Common myeloid progenitor, CD34-positive (primary cell): ENCODE measurements at regions not wholly inside any gene's neighbourhood (a gene's known extent, or its start where the extent isn't known, plus 50 kb on each side); places are given as distances from the start of the nearest gene placed in this dataset.
A peak's percentile ranks its signal among the peaks of the same experiment; 100 is the strongest.

Experiments
- CTCF ChIA-PET: fragments of 350-600 bp; sonication (Branson Sonifier 250); formaldehyde crosslinking; loops from one replicate; lab custom pipeline; 2021; ENCODE audit warnings: antibody characterized with exemption; lab: Charles Lee
- POLR2A ChIA-PET: fragments of 350-600 bp; sonication (Branson Sonifier 250); formaldehyde crosslinking; loops from one replicate; lab custom pipeline; 2021; ENCODE audit warnings: antibody characterized with exemption; lab: Charles Lee
- DNase-seq, 3 donors: peaks; one replicate each; pipeline versions ENCODE4 v3.0.0 to v3.0.0-alpha.2; 2013
- H3K27ac ChIP-seq, 2 experiments: 1 replicate in 1 of 2; 2 replicates in 1 of 2; pipeline ENCODE4 v1.7.0; 2013; ENCODE audit warnings: inconsistent platforms in 2 of 2, low read length in 2 of 2, mild to moderate bottlenecking in 2 of 2, low read depth in 1 of 2, moderate library complexity in 1 of 2; ENCODE audit not compliant: severe bottlenecking in 2 of 2, insufficient read depth in 1 of 2, poor library complexity in 1 of 2
- H3K27me3 ChIP-seq, 5 experiments: replicated peaks in 2 of 5; 1 replicate in 3 of 5; 2 replicates in 2 of 5; pipeline versions ENCODE4 v1.6.1 to v1.7.0; 2013; ENCODE audit warnings: low read length in 4 of 5, mild to moderate bottlenecking in 2 of 5, moderate library complexity in 2 of 5, inconsistent platforms in 1 of 5; ENCODE audit not compliant: insufficient read depth in 5 of 5, control insufficient read depth in 4 of 5
- H3K36me3 ChIP-seq, 4 experiments: 1 replicate in 2 of 4; 2 replicates in 2 of 4; pipeline versions ENCODE4 v1.6.1 to v1.7.0; 2013; ENCODE audit warnings: low read length in 3 of 4, control low read depth in 1 of 4, mild to moderate bottlenecking in 1 of 4; ENCODE audit not compliant: control insufficient read depth in 4 of 4, insufficient read depth in 4 of 4
- H3K4me1 ChIP-seq, 4 experiments: 1 replicate in 3 of 4; 2 replicates in 1 of 4; pipeline versions ENCODE4 v1.6.1 to v1.7.1; 2013; ENCODE audit warnings: low read length in 3 of 4, mild to moderate bottlenecking in 3 of 4, control low read depth in 1 of 4, inconsistent platforms in 1 of 4, moderate library complexity in 1 of 4; ENCODE audit not compliant: control insufficient read depth in 4 of 4, insufficient read depth in 4 of 4; ENCODE audit errors: control extremely low read depth in 1 of 4
- H3K4me3 ChIP-seq, 7 experiments: 1 replicate in 4 of 7; 2 replicates in 3 of 7; pipeline versions ENCODE4 v1.5.1 to v1.7.0; 2013; ENCODE audit warnings: mild to moderate bottlenecking in 7 of 7, low read length in 6 of 7, moderate library complexity in 6 of 7, inconsistent platforms in 2 of 7, low read depth in 2 of 7, control low read depth in 1 of 7; ENCODE audit not compliant: insufficient read depth in 4 of 7, control insufficient read depth in 1 of 7; ENCODE audit errors: extremely low read depth in 1 of 7
- H3K9me3 ChIP-seq, 5 experiments: 1 replicate in 4 of 5; 2 replicates in 1 of 5; pipeline versions ENCODE4 v1.6.1 to v1.7.1; 2013; ENCODE audit warnings: low read length in 4 of 5, mild to moderate bottlenecking in 2 of 5, inconsistent platforms in 1 of 5, low read depth in 1 of 5, moderate library complexity in 1 of 5; ENCODE audit not compliant: control insufficient read depth in 4 of 5, insufficient read depth in 2 of 5; ENCODE audit errors: control extremely low read depth in 1 of 5
- WGBS: methylation state at CpG from one replicate; pipeline ENCODE4 v1.1.5; 2013; ENCODE audit not compliant: insufficient coverage; 5-methylcytosine and 5-hydroxymethylcytosine counted together

DNA sequence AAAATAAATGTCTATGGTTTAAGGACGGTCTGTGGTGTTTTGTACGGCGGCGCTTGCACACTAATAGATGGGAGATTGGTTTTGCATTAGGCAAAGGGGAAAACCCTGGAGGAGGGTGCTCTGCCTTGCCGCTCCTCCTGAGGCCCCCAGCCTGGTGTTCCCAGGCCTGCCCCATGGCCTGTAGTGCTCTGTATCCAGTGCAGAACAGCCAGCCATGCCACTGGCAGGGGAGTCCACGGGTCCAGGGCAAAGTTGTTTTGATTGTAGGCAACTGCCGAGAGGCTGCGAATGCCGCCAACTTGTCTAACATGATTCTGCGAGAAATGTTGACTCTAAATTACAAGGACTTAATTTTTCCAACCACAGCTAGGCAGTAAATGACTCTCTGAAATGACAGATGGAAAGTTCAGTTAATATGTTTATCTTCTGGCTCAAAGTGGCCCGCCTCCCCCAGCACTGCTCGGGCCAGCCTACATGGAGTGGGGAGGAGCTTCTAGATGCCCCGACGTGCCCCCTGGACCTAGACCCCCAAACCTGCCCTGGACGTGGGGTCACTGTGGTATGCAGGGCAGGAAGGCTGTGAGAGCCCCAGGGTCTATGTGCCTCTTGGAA is 104.6 kb upstream of the GDF10 start:
- Histone ChIP-seq H3K27me3 (no peaks in the 10 kb centered on the region), H3K9me3 (no peaks in the 10 kb centered on the region), H3K4me1 (peaks cover 0 to 11% (median 0%) of the 10 kb centered on the region in 4 experiments), H3K36me3 (no peaks in the 10 kb centered on the region), H3K4me3 (no peak overlapping the region), H3K27ac (no peak overlapping the region)
- DNase-seq, result peak in 2 of 3 donors; percentile 17 to 44
- ChIA-PET POLR2A (no interaction called here), CTCF (no interaction called here)
- 92% methylated on average over 10 of the region's 15 CpGs for WGBS

DNA sequence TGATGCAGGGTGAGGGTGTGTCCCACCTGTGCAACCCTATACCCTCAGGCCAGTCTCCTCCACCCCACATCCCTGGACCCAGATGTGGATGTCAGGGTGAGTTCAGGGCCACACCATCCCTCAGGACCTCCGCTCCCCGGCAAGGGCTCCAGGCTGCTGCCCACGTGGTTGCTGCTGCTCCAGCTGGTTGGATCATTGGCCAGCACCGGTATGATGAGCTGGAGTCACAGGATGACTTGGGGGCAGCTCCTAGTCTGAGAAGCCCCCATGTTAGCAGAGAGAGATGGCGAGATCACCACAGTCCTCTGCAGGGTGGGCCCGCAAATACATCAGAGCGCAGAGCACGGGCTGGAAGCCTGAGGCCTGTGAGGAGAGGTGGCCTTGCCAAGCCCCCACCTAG is 103.3 kb upstream of the GDF10 start:
- Histone ChIP-seq H3K27me3 (no peaks in the 10 kb centered on the region), H3K27ac (no peak overlapping the region), H3K4me1 (peaks cover 0 to 11% (median 0%) of the 10 kb centered on the region in 4 experiments), H3K9me3 (peaks cover 0 to 6% (median under 1%) of the 10 kb centered on the region in 5 experiments), H3K36me3 (no peaks in the 10 kb centered on the region), H3K4me3 (no peak overlapping the region)
- POLR2A ChIA-PET, result no interaction called here
- 95% methylated on average over 8 of the region's 8 CpGs for WGBS
- no peak for DNase-seq
- CTCF ChIA-PET, result no interaction called here

DNA sequence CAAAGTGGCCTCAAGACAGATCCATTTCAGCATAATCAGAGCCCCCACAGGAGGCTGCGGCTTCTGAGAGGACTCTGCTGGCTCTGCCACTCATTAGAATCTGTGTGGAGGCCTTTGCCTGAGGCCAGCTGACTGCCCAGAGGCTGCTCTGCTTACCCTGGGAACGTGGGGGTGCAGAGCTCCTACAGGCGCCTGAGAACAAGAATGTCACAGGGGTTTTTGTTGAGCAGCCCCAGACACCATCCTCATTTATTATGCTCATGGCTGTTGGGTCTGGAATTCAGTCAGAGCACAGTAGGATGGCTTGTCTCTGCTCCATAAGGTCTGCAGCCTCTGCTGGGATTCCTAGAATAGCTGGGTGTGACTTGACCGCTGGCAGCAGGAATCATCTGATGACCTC is 101.8 kb upstream of the GDF10 start:
- DNase-seq, result no peak
- CTCF ChIA-PET, result no interaction called here
- no peak overlapping the region for H3K4me3 ChIP-seq
- peaks cover 0 to 11% (median 0%) of the 10 kb centered on the region in 4 experiments for H3K4me1 ChIP-seq
- WGBS, result 100% methylated on average over 4 of the region's 4 CpGs
- no peaks in the 10 kb centered on the region for H3K27me3 ChIP-seq
- POLR2A ChIA-PET, result no interaction called here
- no peaks in the 10 kb centered on the region for H3K36me3 ChIP-seq
- peaks cover 0 to 6% (median 3%) of the 10 kb centered on the region in 5 experiments for H3K9me3 ChIP-seq
- no peak overlapping the region for H3K27ac ChIP-seq

DNA sequence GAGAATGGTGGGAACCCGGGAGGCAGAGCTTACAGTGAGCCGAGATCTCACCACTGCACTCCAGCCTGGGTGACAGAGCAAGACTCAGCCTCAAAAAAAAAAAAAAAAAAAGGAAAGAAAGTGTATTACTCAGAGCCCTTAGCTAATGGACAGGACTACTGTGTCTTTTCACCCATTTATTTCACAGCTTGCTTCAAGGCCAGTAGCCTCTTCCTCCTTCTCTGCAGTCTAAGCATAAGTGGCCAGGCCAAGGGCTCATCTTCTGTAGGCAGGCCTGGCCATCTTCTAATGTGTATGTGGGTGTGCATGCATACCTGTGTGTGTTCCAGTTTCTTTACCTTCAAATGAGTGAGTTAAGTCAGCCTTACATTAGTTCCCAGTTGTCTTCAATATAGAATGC is 94.8 kb upstream of the GDF10 start:
- peaks cover 0 to 6% (median 3%) of the 10 kb centered on the region in 5 experiments for H3K9me3 ChIP-seq
- no peaks in the 10 kb centered on the region for H3K4me1 ChIP-seq
- POLR2A ChIA-PET, result no interaction called here
- no peak overlapping the region for H3K27ac ChIP-seq
- no peak overlapping the region for H3K4me3 ChIP-seq
- WGBS, result 100% methylated on average over 1 of the region's 2 CpGs
- no peak for DNase-seq
- H3K27me3 ChIP-seq, result no peaks in the 10 kb centered on the region
- CTCF ChIA-PET, result no interaction called here
- no peaks in the 10 kb centered on the region for H3K36me3 ChIP-seq

DNA sequence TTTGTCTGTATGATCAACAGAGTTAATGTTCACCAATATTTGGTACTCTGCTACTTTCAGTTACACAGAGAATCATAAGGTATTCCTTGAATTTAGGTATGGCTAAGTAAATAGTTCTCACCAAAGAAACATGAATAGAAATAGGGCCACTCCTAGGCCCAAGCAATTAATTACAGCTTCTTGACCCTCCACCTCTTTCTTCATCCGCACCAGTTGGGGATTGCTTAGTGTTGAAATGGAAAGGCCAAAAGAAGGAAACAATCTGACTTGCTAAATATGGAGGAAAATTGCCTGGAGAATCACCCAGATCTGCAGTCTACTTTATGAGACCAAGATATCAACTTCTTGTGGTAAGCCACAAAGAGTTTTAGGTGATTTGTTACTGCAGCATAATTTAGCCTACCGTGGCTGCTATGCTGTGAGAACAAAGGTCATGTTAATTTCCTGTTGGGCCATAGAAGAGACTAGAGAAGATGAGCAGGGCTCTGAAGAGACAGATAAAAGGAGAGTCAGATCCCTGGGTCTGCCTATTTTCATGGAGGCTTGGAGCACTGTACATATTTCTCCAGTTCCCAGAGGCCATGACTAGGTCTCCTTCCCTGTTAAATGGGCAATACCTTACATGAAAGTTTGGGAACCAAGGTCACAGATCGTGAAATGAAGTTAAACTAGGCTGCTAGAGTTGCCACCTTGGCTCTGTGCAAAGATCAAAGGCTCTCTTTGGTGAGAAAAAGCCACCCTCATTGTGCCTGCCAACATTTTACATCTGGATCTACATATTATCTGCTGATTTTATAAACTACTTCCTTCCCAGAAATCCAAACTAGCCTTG is 93.3 kb upstream of the GDF10 start:
- CTCF ChIA-PET, result no interaction called here
- no peaks in the 10 kb centered on the region for H3K36me3 ChIP-seq
- DNase-seq, result peak in 1 of 3 donors; percentile 8
- 50% methylated on average over 2 of the region's 3 CpGs for WGBS
- POLR2A ChIA-PET, result no interaction called here
- H3K4me1 ChIP-seq, result no peaks in the 10 kb centered on the region
- H3K27me3 ChIP-seq, result no peaks in the 10 kb centered on the region
- no peak overlapping the region for H3K27ac ChIP-seq
- H3K4me3 ChIP-seq, result no peak overlapping the region
- peaks cover 0 to 3% (median 0%) of the 10 kb centered on the region in 5 experiments for H3K9me3 ChIP-seq

DNA sequence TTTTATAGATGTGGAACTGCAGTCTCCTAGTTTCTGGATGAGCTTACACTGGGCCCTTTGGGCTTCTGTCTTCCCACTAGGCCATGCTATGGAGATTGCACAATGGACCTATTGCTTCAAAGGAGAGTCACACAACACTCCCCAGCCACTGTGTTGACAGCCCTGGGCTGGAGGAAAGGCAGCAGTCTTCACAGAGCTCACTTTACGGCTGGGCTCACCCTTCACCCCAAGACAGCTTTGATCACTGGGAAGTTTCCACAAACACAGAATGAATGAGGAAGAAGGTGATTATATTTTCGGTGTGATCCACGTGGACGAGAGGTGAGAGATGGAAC is 92.7 kb upstream of the GDF10 start:
- WGBS, result 100% methylated on average over 3 of the region's 4 CpGs
- no peak overlapping the region for H3K27ac ChIP-seq
- H3K9me3 ChIP-seq, result peaks cover 0 to 4% (median 1%) of the 10 kb centered on the region in 5 experiments
- no peak for DNase-seq
- no peak overlapping the region for H3K4me3 ChIP-seq
- ChIA-PET POLR2A (no interaction called here), CTCF (no interaction called here)
- no peaks in the 10 kb centered on the region for H3K27me3 ChIP-seq
- no peaks in the 10 kb centered on the region for H3K4me1 ChIP-seq
- no peaks in the 10 kb centered on the region for H3K36me3 ChIP-seq

DNA sequence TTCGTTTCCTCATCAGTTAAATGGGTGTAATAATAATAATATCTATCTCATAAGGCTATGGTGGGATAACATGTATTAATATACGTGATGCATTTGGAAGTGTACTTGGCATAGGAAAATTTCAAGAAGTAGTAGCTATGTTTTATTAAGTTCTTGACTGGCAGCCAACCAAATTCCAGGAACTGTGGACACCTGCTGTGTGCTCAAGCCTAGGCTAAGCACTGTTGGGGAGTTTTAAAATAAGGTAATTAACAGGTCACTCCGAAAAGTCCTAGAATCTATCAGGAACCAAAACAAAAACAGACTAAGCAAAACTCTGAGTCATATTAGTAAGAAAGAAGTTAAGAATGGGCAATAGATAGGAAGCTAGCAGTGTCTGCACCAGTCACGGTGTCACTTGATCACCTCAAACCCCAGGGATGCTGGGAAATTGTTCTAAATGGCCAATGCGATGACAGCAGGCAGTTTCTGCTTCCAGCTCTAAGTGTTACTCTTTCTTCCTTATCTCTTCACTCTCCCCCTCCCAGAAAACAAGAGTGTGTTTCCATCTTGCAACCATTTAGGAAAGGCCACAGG is 92.0 kb upstream of the GDF10 start:
- H3K27me3 ChIP-seq, result no peaks in the 10 kb centered on the region
- no peak overlapping the region for H3K4me3 ChIP-seq
- H3K9me3 ChIP-seq, result peaks cover 0 to 7% (median 4%) of the 10 kb centered on the region in 5 experiments
- ChIA-PET CTCF (no interaction called here), POLR2A (no interaction called here)
- H3K27ac ChIP-seq, result no peak overlapping the region
- H3K36me3 ChIP-seq, result no peaks in the 10 kb centered on the region
- WGBS, result 93% methylated on average over 3 of the region's 5 CpGs
- DNase-seq, result no peak
- H3K4me1 ChIP-seq, result no peaks in the 10 kb centered on the region
